ENCODE measurements at regions not wholly inside any gene's neighbourhood (a gene's known extent, or its start where the extent isn't known, plus 50 kb on each side); places are given as distances from the start of the nearest gene placed in this dataset.
"Not testable (repeated sequence)": the region's sequence is repeated elsewhere in the genome, so short reads cannot be mapped to it uniquely, and the experiment has no call there.

- no peak for DNase-seq (ENCODE audit: extremely low spot score)
- CTCF ChIA-PET, result no interaction called here
- POLR2A ChIA-PET, result no interaction called here
- no peak for TF ChIP-seq CTCF (IDR thresholded peaks at IDR 0.05; ENCODE audit: control extremely low read depth, extremely low read depth, low read depth, missing control alignments)
Measured at GRCh38 chr12:68387338-68387737, 55.2 kb upstream of the MDM1 start.

GRCh38 chr12:68389305-68389704 lies 57.1 kb upstream of the MDM1 start:
- CTCF ChIA-PET, result no interaction called here
- POLR2A ChIA-PET, result no interaction called here
- no peak for TF ChIP-seq CTCF (IDR thresholded peaks at IDR 0.05; ENCODE audit: control extremely low read depth, extremely low read depth, low read depth, missing control alignments)
- no peak for DNase-seq (ENCODE audit: extremely low spot score)

- POLR2A ChIA-PET, result interaction anchor here (0.6 kb wide), 1 partner anchor 221 kb away, joined by 3 read pairs; no protein-coding TSS in a partner anchor
- no peak for DNase-seq (ENCODE audit: extremely low spot score)
- CTCF ChIA-PET, result interaction anchor here (1.0 to 3.1 kb wide), 6 partner anchors 9 to 584 kb away, joined by 3 to 12 read pairs (median 6); no protein-coding TSS in a partner anchor
- no peak for TF ChIP-seq CTCF (IDR thresholded peaks at IDR 0.05; ENCODE audit: control extremely low read depth, extremely low read depth, low read depth, missing control alignments)
Measured at GRCh38 chr12:68391937-68392336, 59.8 kb upstream of the MDM1 start.

GRCh38 chr12:68392376-68392775 lies 60.2 kb upstream of the MDM1 start:
- CTCF ChIA-PET, result interaction anchor here (1.0 to 3.1 kb wide), 6 partner anchors 10 to 584 kb away, joined by 3 to 12 read pairs (median 6); no protein-coding TSS in a partner anchor
- no peak for TF ChIP-seq CTCF (IDR thresholded peaks at IDR 0.05; ENCODE audit: control extremely low read depth, extremely low read depth, low read depth, missing control alignments)
- POLR2A ChIA-PET, result interaction anchor here (0.6 kb wide), 1 partner anchor 221 kb away, joined by 3 read pairs; no protein-coding TSS in a partner anchor
- no peak for DNase-seq (ENCODE audit: extremely low spot score)

- no peak for TF ChIP-seq CTCF (IDR thresholded peaks at IDR 0.05; ENCODE audit: control extremely low read depth, extremely low read depth, low read depth, missing control alignments)
- DNase-seq (ENCODE audit: extremely low spot score), result no peak
- POLR2A ChIA-PET, result interaction anchor here (0.6 kb wide), 1 partner anchor 16 kb away, joined by 4 read pairs; no protein-coding TSS in a partner anchor
- CTCF ChIA-PET, result interaction anchor here (0.9 to 3.1 kb wide), 3 partner anchors 9 to 145 kb away, joined by 3 to 12 read pairs (median 7); no protein-coding TSS in a partner anchor
Measured at GRCh38 chr12:68393417-68393816, 61.3 kb upstream of the MDM1 start.

- POLR2A ChIA-PET, result no interaction called here
- no peak for TF ChIP-seq CTCF (IDR thresholded peaks at IDR 0.05; ENCODE audit: control extremely low read depth, extremely low read depth, low read depth, missing control alignments)
- CTCF ChIA-PET, result interaction anchor here (1.2 kb wide), 1 partner anchor 12 kb away, joined by 3 read pairs; no protein-coding TSS in a partner anchor
- no peak for DNase-seq (ENCODE audit: extremely low spot score)
Measured at GRCh38 chr12:68397566-68398158, 65.5 kb upstream of the MDM1 start.

GRCh38 chr12:68398689-68399088 lies 66.5 kb upstream of the MDM1 start:
- CTCF ChIA-PET; DNase-seq (ENCODE audit: extremely low spot score); POLR2A ChIA-PET: not testable (repeated sequence)
